Astrocyte of the cerebellum (primary cell): ENCODE measurements at regions not wholly inside any gene's neighbourhood (a gene's known extent, or its start where the extent isn't known, plus 50 kb on each side); places are given as distances from the start of the nearest gene placed in this dataset.

Experiments used
- DNase-seq: peaks from one replicate; pipeline ENCODE4 v3.0.0-alpha.2; 2011; ENCODE audit warnings: low read depth
- H3K4me3 ChIP-seq: 2 replicates; pipeline ENCODE4 v1.5.1; 2011; ENCODE audit warnings: mild to moderate bottlenecking, low read depth, low read length, moderate library complexity
- CTCF ChIP-seq: IDR thresholded peaks from 2 replicates; pipeline ENCODE4 v1.5.1; 2012; ENCODE audit warnings: low read length, low read depth, moderate library complexity, mild to moderate bottlenecking; ENCODE audit errors: missing control alignments
- in situ Hi-C: cut with HindIII; loops from 2 replicates; pipeline ENCODE4 v1.10.0; 2017; ENCODE audit warnings: low sequenced_read_pairs

GRCh38 chr1:229048896-229049295 is 222.0 kb upstream of the RAB4A start:
- in situ Hi-C loops = no loop called here
- no peak for TF ChIP-seq CTCF
- no peak overlapping the region for H3K4me3 ChIP-seq
- DNase-seq = no peak

GRCh38 chr1:229056046-229056445 is 214.9 kb upstream of the RAB4A start:
- TF ChIP-seq CTCF = no peak
- no peak overlapping the region for H3K4me3 ChIP-seq
- no peak for DNase-seq
- in situ Hi-C loops = no loop called here

- no peak for TF ChIP-seq CTCF
- H3K4me3 ChIP-seq = no peak overlapping the region
- no peak for DNase-seq
- in situ Hi-C loops = no loop called here
These were observed 212.8 kb upstream of the RAB4A start for GRCh38 chr1:229058111-229058561.

GRCh38 chr1:229058729-229059128 is 212.2 kb upstream of the RAB4A start:
- no peak for TF ChIP-seq CTCF
- in situ Hi-C loops = no loop called here
- H3K4me3 ChIP-seq = no peak overlapping the region
- DNase-seq = no peak

GRCh38 chr1:229059671-229060539 is 211.0 kb upstream of the RAB4A start:
- peak; percentile 19 for DNase-seq
- in situ Hi-C loops = no loop called here
- TF ChIP-seq CTCF = no peak
- no peak overlapping the region for H3K4me3 ChIP-seq

GRCh38 chr1:229062135-229062534 is 208.8 kb upstream of the RAB4A start:
- in situ Hi-C loops = no loop called here
- DNase-seq = no peak
- no peak for TF ChIP-seq CTCF
- no peak overlapping the region for H3K4me3 ChIP-seq
